PC-9 (cell line): ENCODE measurements at regions not wholly inside any gene's neighbourhood (a gene's known extent, or its start where the extent isn't known, plus 50 kb on each side); places are given as distances from the start of the nearest gene placed in this dataset.

Experiments
- CTCF ChIP-seq: fragments of 200-600 bp; sonication (generic); conservative IDR thresholded peaks from 2 replicates; pipeline ENCODE4 v1.6.1; 2017; ENCODE audit warnings: mixed run types, antibody characterized with exemption, mild to moderate bottlenecking, moderate library complexity
- EZH2 ChIP-seq: fragments of 200-600 bp; sonication (generic); IDR thresholded peaks from 2 replicates; pipeline ENCODE4 v1.8.0; 2017; ENCODE audit warnings: antibody characterized with exemption, low read depth

- no peak for TF ChIP-seq CTCF
- no peak for TF ChIP-seq EZH2
These were observed 175.0 kb upstream of the TLE3 start for GRCh38 chr15:70272565-70273355.
